8988T (cell line): ENCODE measurements at regions not wholly inside any gene's neighbourhood (a gene's known extent, or its start where the extent isn't known, plus 50 kb on each side); places are given as distances from the start of the nearest gene placed in this dataset.
"Not testable (repeated sequence)": the region's sequence is repeated elsewhere in the genome, so short reads cannot be mapped to it uniquely, and the experiment has no call there.

Source experiments
- DNase-seq: peaks from one replicate; pipeline ENCODE4 v3.0.0; 2011

DNA sequence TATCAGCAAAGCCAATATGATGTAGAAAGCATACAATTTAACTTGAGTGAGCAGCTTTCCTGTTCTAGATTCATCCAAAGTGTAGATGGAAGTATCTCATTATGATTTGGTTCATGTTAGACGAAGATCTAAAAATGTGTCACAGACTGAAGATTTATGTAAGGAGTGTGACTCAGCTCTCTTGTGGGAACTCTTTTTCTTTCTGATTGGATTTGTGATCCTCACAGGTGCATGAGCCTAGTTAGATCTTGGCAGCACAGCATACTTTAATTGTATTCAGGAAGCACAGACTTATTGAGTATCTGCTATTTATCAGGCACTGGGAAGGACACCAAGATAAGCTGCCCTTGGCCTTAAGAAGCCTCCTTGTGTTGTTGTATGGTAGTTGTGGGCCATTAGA lies 147.1 kb downstream of the C11orf91 start:
- DNase-seq, result no peak

DNA sequence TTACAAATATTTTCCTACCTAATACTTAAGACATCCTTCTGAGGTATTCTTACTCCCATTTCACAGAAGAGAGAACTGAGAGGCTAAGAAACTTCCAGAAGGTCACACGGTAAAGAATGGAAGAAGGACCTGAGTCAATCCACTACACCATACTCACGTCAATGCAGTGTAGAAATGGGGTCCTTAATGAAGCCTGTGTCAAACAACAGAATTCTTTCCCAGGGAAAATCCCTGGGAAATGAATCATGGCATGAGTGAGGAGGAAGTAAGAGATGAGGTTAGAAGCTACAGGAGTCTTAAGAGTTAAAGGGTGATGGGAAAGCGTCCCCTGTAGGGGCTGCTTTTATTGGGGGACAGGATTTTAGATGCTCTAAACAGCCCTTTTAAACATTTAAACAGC lies 147.9 kb downstream of the C11orf91 start:
- no peak for DNase-seq

DNA sequence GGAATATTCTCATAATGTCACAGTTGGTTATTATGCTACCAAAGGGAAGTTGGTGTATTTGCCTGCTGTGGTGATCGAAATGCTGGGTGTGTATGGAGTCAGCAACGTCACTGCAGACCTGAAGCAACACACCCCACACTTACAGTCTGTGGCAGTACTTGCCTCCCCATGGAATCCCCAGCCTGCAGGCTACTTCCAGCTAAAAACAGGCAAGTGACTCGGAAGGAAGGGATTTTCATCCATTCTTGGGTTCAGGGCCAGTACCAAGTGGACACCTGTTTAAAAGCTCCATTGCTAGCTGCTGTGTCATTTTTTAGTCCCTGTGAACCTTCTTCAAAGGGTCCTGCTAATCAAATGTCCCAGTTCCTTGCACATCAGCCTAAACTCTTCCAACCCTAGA lies 149.6 kb downstream of the C11orf91 start:
- DNase-seq, result no peak

DNA sequence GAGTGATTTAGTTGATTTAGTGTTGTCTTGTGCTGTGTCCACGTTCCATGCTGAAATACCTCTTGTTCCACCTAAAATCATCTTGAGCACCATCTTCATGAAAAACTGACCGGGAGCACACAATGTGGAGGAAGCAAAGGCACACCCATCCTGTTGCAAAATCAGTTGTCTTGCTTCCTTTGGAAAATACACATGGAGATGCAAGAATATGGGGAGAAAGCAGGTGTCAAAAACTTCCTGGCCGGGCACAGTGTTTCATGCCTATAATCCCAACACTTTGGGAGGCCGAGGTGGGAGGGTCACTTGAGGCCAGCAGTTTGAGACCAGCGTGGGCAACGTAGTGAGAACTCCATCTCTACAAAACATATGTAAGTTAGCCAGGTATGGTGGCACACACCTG lies 151.1 kb downstream of the C11orf91 start:
- DNase-seq, result no peak

DNA sequence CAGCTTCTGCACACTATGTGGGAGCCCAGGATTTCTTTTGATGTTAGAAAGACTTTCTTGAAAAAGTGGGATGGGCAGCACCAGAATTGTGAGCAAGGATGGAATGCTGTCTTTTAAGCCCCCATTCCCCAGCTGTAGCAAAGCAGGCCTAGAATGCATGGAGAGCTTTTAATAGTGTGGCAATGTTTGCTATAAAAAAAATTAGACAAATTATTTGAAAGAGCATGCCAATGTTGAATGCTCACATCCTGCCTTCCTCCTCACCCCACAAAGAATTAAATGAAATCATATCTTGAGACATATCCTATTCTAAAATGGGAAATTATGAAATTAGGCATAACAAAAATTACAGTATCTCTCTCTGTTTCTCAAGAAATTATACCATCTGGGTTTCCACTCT lies 154.7 kb downstream of the C11orf91 start:
- no peak for DNase-seq

DNA sequence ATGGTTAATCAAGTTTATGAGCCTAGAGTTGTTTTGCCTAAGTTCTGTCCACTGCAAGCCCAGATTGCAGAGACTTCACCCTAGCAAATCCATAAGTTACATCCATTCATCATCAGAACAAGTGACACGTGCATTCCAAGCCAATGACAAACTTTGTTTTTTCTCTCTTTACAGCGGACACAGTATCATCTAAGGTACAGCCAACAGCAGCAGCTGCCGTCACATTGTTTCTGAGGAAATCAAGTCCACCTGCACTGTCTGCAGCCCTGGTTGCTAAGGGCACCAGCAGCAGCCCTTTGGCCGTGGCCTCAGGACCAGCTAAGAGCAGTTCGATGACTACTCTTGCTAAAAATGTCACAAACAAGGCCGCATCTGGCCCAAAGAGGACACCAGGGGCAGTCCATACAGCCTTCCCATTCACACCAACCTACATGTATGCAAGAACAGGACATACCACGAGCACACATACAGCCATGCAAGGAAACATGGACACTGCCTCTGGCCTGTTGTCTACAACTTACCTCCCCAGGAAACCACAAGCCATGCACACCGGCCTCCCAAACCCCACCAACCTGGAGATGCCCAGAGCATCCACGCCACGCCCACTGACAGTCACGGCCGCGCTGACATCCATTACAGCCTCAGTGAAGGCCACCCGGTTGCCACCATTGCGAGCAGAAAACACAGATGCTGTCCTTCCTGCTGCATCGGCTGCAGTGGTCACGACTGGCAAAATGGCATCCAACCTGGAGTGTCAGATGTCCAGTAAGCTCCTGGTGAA lies 155.8 kb downstream of the C11orf91 start:
- DNase-seq, result no peak

DNA sequence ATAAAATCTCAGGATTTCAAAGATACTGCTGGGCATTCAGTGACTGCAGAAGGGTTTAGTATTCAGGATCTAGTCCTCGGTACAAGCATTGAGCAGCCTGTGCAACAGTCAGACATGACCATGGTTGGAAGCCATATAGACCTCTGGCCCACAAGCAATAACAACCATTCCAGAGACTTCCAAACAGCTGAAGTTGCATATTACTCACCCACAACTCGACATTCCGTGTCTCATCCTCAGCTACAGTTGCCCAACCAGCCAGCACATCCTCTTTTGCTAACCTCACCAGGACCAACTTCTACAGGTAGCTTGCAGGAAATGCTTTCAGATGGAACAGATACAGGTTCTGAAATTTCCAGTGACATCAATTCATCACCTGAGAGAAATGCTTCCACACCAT lies 156.8 kb downstream of the C11orf91 start:
- no peak for DNase-seq

DNA sequence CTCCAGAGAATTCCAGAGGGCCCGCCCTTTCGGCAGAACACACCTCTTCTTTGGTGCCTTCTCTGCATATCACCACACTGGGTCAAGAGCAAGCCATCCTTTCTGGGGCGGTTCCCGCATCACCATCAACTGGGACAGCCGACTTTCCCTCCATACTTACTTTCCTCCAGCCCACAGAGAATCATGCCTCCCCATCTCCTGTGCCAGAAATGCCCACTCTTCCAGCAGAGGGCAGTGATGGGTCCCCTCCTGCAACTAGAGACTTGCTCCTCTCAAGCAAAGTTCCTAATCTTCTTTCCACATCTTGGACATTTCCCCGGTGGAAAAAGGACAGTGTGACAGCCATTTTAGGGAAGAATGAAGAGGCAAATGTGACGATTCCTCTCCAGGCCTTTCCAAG lies 157.7 kb downstream of the C11orf91 start:
- DNase-seq, result peak; percentile 69

DNA sequence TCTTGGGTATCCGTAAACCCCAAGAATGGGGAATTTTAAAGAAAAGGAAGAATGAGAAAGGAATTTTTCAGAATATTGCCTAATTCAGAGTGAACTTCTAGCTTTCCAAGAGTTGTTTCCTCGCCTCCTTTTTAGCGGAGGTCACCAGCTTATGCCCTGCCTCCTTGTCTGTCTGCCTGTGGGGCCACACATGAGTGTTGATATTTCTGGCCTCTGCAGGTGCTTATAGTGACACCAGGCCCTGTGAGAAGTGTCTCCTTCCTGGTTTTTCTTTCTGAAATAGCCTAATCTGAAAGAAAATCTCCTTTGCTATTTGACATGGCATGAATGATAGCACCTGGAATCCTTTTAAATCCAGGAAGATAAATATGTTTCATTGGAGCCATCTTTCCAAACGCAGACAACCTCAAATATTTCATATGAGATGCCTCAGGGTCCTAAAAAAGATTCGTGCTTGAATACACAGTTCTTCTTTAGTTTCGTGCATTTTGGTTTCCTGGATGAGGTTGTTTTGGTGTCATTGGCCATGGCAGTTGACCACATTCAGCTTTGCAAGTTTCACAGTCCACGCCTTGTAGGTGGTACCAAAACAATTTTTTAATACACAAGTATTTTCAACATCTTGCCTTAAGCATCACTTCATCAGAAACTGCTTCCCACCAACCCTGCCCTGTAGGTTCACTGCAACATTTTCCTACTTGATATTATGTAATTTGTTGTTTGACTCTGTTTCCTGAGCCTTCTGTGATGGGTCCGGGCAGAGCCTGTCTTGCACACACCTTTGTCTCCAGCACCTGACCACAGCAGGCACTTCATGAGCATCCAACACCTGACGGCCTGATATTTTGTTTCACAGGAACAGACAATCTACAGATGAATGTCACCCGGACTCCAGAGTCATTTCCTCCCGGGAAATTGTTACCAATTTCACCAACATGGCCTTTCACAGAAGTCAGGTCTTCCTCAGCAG lies 159.4 kb downstream of the C11orf91 start:
- DNase-seq, result no peak

DNA sequence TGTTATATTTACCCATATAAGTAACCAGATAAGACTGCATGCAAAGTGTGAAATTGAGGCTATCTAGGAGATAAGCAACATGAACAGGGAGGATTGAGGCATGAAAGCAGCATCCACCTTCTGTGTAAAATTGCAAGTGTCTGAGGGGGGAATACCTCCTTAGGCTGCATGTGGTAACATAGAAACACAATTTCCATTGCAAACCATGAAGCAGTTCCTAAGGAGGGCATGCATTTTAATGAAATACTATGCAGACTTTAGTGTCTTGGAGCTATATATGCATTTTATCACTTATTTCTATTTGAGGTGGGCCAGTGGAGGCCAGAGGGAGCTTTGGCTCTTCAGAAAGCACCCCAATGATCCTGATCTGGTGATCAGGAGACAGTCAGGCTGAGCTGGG lies 160.2 kb downstream of the C11orf91 start:
- DNase-seq, result no peak

DNA sequence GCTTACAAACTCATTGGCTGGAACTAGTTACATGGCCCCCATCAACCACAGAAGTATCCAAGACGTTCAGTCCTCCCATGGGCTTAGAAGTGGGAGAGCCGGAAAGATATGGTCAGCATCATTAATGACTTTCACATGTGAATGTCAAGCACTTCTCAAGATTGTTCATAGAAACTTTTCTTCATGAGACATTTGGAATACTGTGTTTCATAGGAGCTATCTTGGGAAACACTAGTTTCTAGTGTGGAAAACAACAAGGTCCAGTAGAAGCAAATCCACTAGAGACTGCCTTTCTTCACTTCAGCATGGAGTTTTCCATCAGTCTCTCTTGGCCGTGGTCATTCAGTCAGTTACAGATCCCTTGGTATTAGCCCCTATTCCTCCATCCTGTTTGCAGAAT lies 160.9 kb downstream of the C11orf91 start:
- DNase-seq, result no peak

DNA sequence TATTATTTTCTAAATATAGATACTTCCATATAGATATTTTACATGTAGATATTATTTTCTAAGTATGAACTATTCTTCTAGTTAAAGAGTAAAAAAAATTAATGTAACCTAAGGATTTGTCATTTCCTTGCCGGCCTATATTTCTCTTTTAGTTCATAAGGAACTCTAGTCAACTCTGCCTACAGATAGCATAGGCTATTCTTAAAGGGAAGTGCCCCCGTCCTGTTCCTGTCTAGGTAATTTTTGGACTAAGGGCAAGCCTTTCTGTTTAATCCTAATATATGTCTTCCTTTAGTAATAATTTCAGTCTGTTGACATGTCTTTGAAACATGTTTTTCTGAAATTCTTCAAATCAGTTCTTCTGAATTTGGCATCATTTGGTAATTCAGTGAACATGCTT lies 161.9 kb downstream of the C11orf91 start:
- no peak for DNase-seq

DNA sequence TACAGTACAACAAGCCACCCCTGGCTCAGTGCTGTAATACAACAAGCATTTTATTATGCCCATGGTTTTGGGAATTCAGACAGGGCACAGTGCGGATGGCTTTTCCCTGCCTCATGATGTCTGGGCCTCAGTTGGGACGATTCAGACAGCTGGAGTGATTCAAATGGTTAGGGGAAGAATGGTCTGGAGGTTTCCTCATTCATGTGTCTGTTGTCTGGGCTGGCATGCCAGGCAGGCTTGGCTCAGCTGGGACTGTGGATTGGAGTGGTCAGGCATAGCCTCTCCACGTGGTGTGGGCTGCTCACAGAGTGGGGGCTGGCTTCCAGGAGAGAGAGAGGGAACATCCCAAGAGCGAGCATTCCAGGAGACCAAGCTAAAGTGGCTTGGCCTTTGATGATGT lies 164.4 kb downstream of the C11orf91 start:
- no peak for DNase-seq

DNA sequence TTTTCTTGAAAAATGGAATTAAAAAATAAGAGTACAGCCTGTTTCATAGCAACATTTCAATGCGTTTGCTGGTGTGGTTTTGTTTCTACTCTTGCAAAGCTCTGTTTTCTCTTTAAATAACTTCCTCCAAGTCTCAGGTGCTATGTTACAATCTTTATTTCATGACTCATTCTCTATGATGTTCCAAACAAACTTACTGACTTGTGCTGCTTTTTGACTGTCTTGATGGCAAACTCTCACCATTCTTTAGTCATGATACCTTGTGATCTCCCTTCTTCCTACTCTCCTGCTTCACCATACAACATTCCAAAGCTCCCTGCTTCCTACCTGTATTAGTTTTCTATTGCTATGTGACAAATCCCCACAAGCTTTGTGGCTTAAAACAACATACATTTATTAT lies 166.1 kb downstream of the C11orf91 start:
- DNase-seq, result no peak

DNA sequence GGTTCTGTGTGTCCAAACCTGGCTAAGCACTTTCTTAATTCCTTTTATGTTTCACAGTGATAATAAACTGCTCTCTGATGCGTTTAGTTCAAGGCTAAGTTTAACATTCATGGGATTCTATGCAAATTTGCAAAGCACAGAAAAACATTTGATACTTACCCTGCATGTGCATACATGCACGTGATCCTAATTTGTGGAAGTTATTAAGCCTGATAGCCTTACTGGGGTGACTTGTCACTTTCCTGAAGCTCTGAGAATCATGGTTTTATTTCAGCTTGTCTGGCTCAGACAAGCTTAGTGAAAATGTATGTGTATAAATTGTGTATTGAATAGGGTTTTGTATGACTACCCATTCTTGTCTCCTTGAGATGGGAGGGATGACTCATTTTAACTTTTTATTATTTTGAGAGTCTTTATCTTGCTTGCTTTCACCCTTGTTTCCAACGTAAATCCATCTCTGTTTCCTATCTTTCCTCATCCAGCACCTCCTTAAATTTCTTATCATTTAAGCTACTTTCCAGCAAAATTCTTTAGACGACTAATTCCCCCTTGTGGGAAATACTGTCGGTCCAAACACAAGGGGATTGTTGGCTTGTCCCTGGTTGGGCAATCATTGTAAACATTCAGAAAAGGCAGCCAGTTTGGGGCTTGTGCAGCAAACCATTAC lies 167.1 kb downstream of the C11orf91 start:
- no peak for DNase-seq

DNA sequence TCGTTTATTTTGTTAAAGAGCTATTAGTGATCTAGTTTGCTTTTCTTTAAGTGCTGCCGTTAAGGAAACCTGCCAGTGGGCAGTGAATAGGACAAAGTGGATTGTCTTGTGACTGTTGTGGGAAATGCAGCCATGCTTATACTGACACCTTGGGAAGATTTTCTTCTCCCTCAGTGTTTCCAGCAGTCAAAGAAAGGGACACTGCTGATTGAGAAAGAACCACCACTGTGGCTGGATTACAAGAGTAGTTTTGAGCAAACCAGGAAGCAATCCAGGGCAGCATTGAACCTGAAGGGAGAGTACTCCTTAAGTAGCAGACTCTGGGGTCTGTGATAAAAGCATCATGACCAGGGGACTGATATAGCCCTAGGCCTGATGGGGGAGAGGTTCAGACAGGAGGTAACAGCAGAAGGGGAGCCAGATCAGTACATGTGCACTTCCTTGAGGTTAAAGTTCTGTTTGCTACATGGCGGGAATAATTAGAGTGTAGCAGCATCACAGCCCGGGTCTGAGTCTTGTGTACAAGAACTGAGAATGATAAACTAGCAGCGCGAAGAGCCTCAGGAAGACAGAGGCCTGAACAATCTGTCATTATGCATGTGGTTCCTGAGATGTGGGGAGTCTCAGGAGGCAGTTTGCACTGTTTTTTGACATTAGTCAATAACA lies 167.8 kb downstream of the C11orf91 start:
- DNase-seq, result no peak

DNA sequence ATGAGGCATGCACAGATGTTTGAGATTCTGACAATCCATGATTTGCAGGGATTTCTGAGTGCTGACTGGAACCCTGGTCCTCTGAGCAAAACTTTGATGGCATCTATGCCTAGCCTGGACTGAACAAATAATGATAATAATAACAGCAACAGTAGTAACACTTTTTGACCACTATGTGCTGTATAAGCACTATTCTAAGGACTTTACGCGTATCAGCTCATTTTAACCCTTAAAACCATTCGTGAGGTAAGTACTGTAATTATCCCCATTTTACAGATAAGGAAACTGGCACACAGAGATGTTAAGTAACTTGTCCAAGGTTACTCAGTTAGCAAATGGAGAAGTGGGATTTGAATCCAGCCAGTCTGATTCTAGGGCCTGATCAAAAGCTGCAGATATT lies 168.4 kb downstream of the C11orf91 start:
- DNase-seq, result no peak

DNA sequence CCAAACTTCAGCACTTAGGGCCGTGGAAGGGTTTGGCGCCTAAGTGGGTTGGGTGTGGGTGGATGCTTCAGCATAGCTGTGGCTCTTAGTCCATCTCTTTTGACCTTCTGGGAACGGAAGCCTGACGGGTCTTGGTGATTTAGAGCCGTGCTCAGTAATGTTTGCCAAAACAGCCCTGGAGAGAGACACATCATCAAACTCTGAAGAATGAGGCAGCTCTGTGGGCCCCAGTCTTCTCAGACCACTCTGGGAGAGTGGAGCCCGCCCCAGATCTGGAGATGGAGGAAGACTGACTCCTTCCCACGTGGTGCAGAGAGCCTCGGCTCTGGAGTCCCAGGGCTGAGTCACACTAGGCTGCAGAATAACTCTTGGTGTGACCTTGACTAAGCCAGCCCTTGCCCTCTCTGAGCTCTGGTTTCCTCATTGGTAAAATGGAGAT lies 168.9 kb downstream of the C11orf91 start:
- no peak for DNase-seq

DNA sequence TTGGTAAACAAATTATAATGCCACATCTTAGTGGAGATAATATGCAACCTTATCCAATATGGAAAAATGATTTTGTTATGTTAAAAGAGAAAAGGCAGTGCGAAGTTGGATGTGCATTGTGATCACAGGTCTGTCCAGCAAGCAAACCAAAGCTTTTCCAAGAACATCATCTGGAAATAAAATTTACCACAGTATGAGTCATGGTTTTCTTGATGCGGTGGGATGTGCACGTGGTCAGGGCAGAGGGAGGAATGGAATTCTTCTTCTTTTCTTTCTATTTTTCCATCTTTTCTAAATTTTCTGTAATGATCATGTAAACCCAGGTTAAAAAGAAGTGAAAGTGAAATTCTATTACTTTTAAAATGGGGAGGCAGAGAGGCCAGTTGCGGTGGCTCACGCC lies 169.8 kb downstream of the C11orf91 start:
- no peak for DNase-seq

DNA sequence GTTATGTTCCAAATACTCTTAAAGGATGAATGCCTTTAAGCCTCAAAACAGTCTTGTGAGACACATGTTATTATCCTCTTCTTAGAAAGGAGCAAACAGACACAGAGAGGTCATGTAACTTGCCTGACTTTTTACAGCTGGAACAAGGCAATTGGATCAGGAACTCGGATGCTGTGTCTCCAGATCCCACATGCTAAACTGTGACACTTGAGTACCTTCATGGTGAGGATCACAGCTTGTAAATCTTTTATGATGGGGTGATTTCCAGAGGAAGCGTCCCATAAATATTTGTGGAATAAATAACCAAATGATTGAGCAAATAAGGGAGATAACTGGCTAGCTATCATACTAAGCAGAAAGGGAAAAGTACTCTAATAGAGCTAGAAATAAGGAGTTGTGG lies 171.2 kb downstream of the C11orf91 start:
- no peak for DNase-seq

DNA sequence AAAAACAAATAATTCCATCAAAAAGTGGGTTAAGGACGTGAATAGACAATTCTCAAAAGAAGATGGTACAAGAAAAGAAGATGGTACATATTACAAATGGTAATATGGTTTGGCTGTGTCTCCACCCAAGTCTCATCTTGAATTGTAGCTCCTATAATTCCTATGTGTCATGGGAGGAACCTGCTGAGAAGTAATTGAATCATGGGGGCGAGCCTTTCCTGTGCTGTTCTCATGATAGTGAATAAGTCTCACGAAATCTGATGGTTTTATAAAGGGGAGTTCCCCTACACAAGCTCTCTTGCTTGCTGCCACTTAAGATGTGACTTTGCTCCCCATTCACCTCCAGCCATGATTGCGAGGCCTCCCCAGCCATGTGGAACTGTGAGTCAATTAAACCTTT lies 172.9 kb downstream of the C11orf91 start:
- DNase-seq, result not testable (repeated sequence)

DNA sequence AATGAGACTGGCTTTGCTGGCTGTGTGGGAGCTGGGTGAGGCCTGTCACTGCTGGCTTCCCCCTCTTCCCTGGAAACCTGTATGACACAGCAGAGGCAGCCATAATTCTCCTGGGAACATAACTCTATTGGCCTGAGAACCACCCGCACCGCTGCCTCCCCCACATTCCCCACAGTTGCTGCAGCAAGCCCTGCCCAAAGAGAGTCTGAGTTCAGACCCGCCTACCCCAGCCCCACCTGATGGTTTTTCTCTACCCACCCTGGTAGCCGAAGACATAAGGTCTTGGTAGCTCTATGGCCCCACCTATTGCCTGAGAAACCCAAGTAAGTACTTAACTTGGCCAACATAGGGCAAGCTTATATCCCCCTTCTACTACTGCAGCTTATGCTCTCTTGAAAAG lies 174.8 kb downstream of the C11orf91 start:
- no peak for DNase-seq

DNA sequence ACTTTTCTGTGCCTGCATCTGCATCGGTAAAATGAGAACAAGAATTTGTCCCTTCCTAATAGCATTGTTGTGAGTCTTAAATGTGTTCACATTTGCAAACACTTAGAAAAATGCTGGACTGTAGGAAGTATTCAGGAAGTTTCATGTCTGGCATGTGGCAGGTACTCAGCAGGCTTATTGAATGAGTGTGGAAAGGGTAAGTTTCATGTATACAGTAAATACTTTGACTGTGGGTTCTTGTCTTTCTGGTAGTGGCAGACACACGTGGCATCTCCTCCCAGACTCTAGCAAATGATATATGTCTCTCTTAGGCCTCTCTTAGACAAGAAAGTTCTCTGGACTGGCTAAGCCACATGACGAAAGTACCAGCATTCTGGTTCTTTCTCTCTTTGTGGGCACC lies 179.2 kb downstream of the C11orf91 start:
- no peak for DNase-seq
